ENCODE measurements at regions not wholly inside any gene's neighbourhood (a gene's known extent, or its start where the extent isn't known, plus 50 kb on each side); places are given as distances from the start of the nearest gene placed in this dataset.

DNA sequence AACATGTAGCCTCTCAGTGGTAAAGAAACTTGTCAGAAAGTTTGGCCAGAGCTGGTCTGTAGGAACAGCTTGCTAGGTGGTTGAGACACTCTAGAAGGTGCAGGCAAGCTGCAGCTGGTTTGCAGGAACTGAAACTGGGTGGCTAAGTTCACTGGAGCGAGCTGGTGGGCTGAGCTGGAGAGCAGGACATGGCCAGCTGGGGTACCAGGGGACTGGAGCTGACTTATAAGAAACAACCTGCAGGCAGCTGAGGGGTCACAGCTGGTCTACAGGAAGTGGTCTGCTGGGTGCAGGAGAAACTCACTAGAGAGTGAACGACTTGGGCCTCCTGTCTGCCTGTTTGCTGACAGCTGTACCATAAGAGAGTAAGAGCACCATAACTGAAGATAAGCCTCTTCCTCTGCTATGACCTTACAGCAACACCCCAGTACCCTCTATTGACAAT, 157.1 kb upstream of the LNX1 start:
- FAIRE-seq, result no peak
- H3K4me1 Mint-ChIP-seq (ENCODE audit: low read depth, unreplicated experiment), result no peaks in the 10 kb centered on the region
- peaks cover 2% of the 10 kb centered on the region for H3K27me3 Mint-ChIP-seq (ENCODE audit: low read depth, unreplicated experiment)
- H3K27me3 ChIP-seq (ENCODE audit: insufficient read depth, low read length), result no peaks in the 10 kb centered on the region
- no peak overlapping the region for H3K27ac ChIP-seq (ENCODE audit: low read depth, low read length)
- H3K9me3 Mint-ChIP-seq (ENCODE audit: unreplicated experiment), result no peaks in the 10 kb centered on the region
- no peak overlapping the region for H3K4me2 ChIP-seq (ENCODE audit: low read length)
- H3K36me3 ChIP-seq (ENCODE audit: insufficient read depth, low read length), result no peaks in the 10 kb centered on the region
- no peak overlapping the region for H3K4me3 Mint-ChIP-seq (ENCODE audit: unreplicated experiment)
- no peak overlapping the region for H3K4me3 ChIP-seq (ENCODE audit: insufficient read depth, low read depth, low read length)
- no peak overlapping the region for H3K9ac ChIP-seq (ENCODE audit: low read length)
- no peak overlapping the region for H3K27ac Mint-ChIP-seq (ENCODE audit: unreplicated experiment)
- TF ChIP-seq CTCF (IDR thresholded peaks at IDR 0.05; ENCODE audit: insufficient read depth, low read depth, low read length) (no peak), EZH2 (IDR thresholded peaks at IDR 0.05; ENCODE audit: insufficient read depth, low read length) (no peak)
- no peaks in the 10 kb centered on the region for H4K20me1 ChIP-seq (ENCODE audit: insufficient read depth, low read length)
- H3K4me1 ChIP-seq (ENCODE audit: insufficient read depth, low read length), result no peaks in the 10 kb centered on the region
- H2AFZ ChIP-seq (ENCODE audit: low read depth, low read length), result peak overlapping the region; percentile 30
- no peak for DNase-seq (ENCODE audit: low read depth)
- no peaks in the 10 kb centered on the region for H3K9me3 ChIP-seq (ENCODE audit: insufficient read depth, low read depth, low read length)
- no peaks in the 10 kb centered on the region for H3K36me3 Mint-ChIP-seq (ENCODE audit: low read depth, unreplicated experiment)
- H3K79me2 ChIP-seq (ENCODE audit: insufficient read depth, low read length), result no peaks in the 10 kb centered on the region

GRCh38 chr4:53747401-53747800, 156.1 kb upstream of the LNX1 start:
- no peak for FAIRE-seq

More at GRCh38 chr4:53747401-53747800, 156.1 kb upstream of the LNX1 start:
- no peaks in the 10 kb centered on the region for H3K4me1 Mint-ChIP-seq (ENCODE audit: low read depth, unreplicated experiment)
- peaks cover 2% of the 10 kb centered on the region for H3K27me3 Mint-ChIP-seq (ENCODE audit: low read depth, unreplicated experiment)
- no peak for DNase-seq (ENCODE audit: low read depth)
- H3K4me3 ChIP-seq (ENCODE audit: insufficient read depth, low read depth, low read length), result no peak overlapping the region
- H3K9ac ChIP-seq (ENCODE audit: low read length), result no peak overlapping the region
- H3K27ac ChIP-seq (ENCODE audit: low read depth, low read length), result no peak overlapping the region
- no peaks in the 10 kb centered on the region for H3K36me3 Mint-ChIP-seq (ENCODE audit: low read depth, unreplicated experiment)
- no peak overlapping the region for H3K4me2 ChIP-seq (ENCODE audit: low read length)
- no peak overlapping the region for H2AFZ ChIP-seq (ENCODE audit: low read depth, low read length)
- no peak overlapping the region for H3K27ac Mint-ChIP-seq (ENCODE audit: unreplicated experiment)
- H3K9me3 Mint-ChIP-seq (ENCODE audit: unreplicated experiment), result no peaks in the 10 kb centered on the region
- H3K27me3 ChIP-seq (ENCODE audit: insufficient read depth, low read length), result no peaks in the 10 kb centered on the region
- no peaks in the 10 kb centered on the region for H3K9me3 ChIP-seq (ENCODE audit: insufficient read depth, low read depth, low read length)
- no peak overlapping the region for H3K4me3 Mint-ChIP-seq (ENCODE audit: unreplicated experiment)
- H3K4me1 ChIP-seq (ENCODE audit: insufficient read depth, low read length), result no peaks in the 10 kb centered on the region
- H3K36me3 ChIP-seq (ENCODE audit: insufficient read depth, low read length), result no peaks in the 10 kb centered on the region
- H3K79me2 ChIP-seq (ENCODE audit: insufficient read depth, low read length), result no peaks in the 10 kb centered on the region
- H4K20me1 ChIP-seq (ENCODE audit: insufficient read depth, low read length), result no peaks in the 10 kb centered on the region
- TF ChIP-seq CTCF (IDR thresholded peaks at IDR 0.05; ENCODE audit: insufficient read depth, low read depth, low read length), result no peak
- TF ChIP-seq EZH2 (IDR thresholded peaks at IDR 0.05; ENCODE audit: insufficient read depth, low read length), result no peak
